Left ventricle myocardium superior (tissue), 1 donor: ENCODE measurements at regions not wholly inside any gene's neighbourhood (a gene's known extent, or its start where the extent isn't known, plus 50 kb on each side); places are given as distances from the start of the nearest gene placed in this dataset.
"Not testable (repeated sequence)": the region's sequence is repeated elsewhere in the genome, so short reads cannot be mapped to it uniquely, and the experiment has no call there.

Experiments used
- ATAC-seq: fragments of 200-7000 bp; cut with Tn5 transposase; one replicate; pipeline ENCODE4 v1.9.1; 2020; ENCODE audit warnings: mild to moderate bottlenecking, moderate library complexity
- DNase-seq: peaks from one replicate; pipeline ENCODE4 v3.0.0-alpha.2; 2020
- intact Hi-C: fragments of 100-400 bp; cut with micrococcal nuclease; formaldehyde crosslinking; loops from one replicate; pipeline ENCODE4 v1.11.0; 2022
- donor health status: DM: no; HTN: yes; CAD: no; lungs with severe emphysema.

GRCh38 chr6:3535776-3536435 lies 79.1 kb upstream of the SLC22A23 start:
- no peak for DNase-seq

GRCh38 chr6:3535033-3535775 lies 78.4 kb upstream of the SLC22A23 start:
- intact Hi-C loops: no loop called here
- no peak for ATAC-seq
- DNase-seq: no peak

More at GRCh38 chr6:3535776-3536435, 79.1 kb upstream of the SLC22A23 start:
- no peak for ATAC-seq
- intact Hi-C loops: no loop called here

GRCh38 chr6:3534599-3534998 lies 77.7 kb upstream of the SLC22A23 start:
- intact Hi-C loops: no loop called here
- ATAC-seq (no peak), DNase-seq (no peak)

- intact Hi-C loops: no loop called here
- no peak for DNase-seq
Measured at GRCh38 chr6:3533981-3534380, 77.1 kb upstream of the SLC22A23 start.

GRCh38 chr6:3532296-3532916 lies 75.6 kb upstream of the SLC22A23 start:
- intact Hi-C loops: no loop called here
- no peak for DNase-seq
- no peak for ATAC-seq

More at GRCh38 chr6:3533981-3534380, 77.1 kb upstream of the SLC22A23 start:
- ATAC-seq: no peak

- ATAC-seq (no peak), DNase-seq (no peak)
- intact Hi-C loops: no loop called here
Measured at GRCh38 chr6:3531481-3531880, 74.6 kb upstream of the SLC22A23 start.

- intact Hi-C loops: no loop called here
- ATAC-seq (no peak), DNase-seq (no peak)
Measured at GRCh38 chr6:3530515-3530914, 73.7 kb upstream of the SLC22A23 start.

- intact Hi-C loops: no loop called here
- no peak for ATAC-seq
- DNase-seq: no peak
Measured at GRCh38 chr6:3529721-3530120, 72.9 kb upstream of the SLC22A23 start.

GRCh38 chr6:3529232-3529631 lies 72.4 kb upstream of the SLC22A23 start:
- intact Hi-C loops: no loop called here
- DNase-seq: no peak
- ATAC-seq: no peak

- DNase-seq, ATAC-seq, intact Hi-C loops: not testable (repeated sequence)
Measured at GRCh38 chr6:3528081-3528671, 71.3 kb upstream of the SLC22A23 start.

- DNase-seq (no peak), ATAC-seq (no peak)
- intact Hi-C loops: no loop called here
Measured at GRCh38 chr6:3527651-3527977, 70.8 kb upstream of the SLC22A23 start.

GRCh38 chr6:3526962-3527650 lies 70.3 kb upstream of the SLC22A23 start:
- no peak for ATAC-seq
- intact Hi-C loops: no loop called here
- DNase-seq: no peak

GRCh38 chr6:3525915-3526314 lies 69.1 kb upstream of the SLC22A23 start:
- DNase-seq: no peak
- no peak for ATAC-seq
- intact Hi-C loops: no loop called here

- DNase-seq (no peak), ATAC-seq (no peak)
- intact Hi-C loops: no loop called here
Measured at GRCh38 chr6:3524456-3524855, 67.6 kb upstream of the SLC22A23 start.

- intact Hi-C loops: no loop called here
- ATAC-seq (no peak), DNase-seq (no peak)
Measured at GRCh38 chr6:3523966-3524365, 67.1 kb upstream of the SLC22A23 start.

- intact Hi-C loops: no loop called here
Measured at GRCh38 chr6:3523271-3523670, 66.4 kb upstream of the SLC22A23 start.

GRCh38 chr6:3522561-3523260 lies 65.9 kb upstream of the SLC22A23 start:
- intact Hi-C loops: no loop called here
- ATAC-seq (no peak), DNase-seq (no peak)

More at GRCh38 chr6:3523271-3523670, 66.4 kb upstream of the SLC22A23 start:
- DNase-seq (no peak), ATAC-seq (peak; percentile 60)

GRCh38 chr6:3520281-3521230 lies 63.7 kb upstream of the SLC22A23 start:
- DNase-seq (no peak), ATAC-seq (no peak)
- intact Hi-C loops: no loop called here
